ENCODE measurements at regions not wholly inside any gene's neighbourhood (a gene's known extent, or its start where the extent isn't known, plus 50 kb on each side); places are given as distances from the start of the nearest gene placed in this dataset.

DNA sequence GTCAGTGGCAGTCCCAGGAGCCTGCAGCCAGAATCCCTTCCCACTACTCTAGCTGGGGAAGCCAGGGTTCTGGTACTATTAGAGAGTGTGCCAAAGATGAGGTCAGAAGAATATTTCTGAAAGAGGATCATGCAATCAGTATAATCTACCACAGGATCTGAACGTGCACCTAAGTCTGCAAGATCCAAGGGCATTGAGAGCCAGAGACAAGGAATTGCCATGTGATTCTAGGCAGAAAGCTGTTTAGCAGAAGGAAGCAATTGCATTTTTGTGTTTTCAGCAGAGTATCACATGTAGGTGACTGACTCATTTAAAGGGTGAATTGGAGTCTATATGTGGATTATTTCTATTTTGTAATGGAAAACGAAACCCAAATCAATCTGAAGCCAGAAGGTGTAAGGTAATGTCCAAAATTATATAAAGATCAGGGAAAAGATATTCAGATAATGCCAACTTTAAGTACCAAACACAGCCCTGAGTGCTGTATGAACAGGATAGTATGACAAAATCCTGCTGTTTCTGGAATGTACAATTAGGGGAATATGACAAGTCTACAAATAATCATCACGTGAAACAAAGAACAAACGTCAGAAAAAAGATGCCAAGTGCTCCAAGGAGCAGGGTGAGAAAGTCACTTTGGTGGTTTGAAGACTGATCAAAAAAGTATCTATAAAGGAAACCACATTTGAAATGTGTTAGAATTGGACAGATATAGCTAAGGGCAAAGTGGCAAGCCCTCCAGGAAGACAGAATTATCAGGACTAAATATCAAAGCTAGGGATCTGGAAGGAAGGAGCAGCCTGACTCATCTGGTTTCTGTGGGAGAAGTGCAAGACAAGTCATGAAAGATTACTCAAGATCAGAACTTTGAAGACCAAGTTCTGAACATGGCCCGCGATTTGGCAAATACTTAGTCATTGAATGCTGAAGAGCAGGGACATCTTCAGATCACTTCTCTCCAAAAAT is 1036.6 kb downstream of the NTRK3 start:
- no peak for DNase-seq

DNA sequence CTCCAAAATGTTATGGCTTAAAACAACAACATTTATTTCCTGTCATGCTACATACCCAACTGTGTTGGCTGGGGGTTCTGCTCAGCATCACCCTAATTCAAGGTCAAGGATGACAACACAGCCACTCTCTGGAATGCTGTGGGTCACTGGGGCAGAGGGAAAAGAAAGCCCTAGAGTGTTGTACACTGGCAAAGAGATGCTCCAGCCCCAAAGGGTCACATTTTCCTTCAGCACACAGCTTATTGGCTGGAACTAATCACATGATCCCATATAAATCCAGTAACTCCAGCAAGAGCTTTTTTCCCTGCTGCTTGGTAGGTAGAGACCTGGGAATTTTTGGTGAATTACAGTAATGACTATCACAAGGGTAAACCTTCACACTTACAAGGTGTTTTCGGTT is 1041.4 kb downstream of the NTRK3 start:
- no peak for DNase-seq

DNA sequence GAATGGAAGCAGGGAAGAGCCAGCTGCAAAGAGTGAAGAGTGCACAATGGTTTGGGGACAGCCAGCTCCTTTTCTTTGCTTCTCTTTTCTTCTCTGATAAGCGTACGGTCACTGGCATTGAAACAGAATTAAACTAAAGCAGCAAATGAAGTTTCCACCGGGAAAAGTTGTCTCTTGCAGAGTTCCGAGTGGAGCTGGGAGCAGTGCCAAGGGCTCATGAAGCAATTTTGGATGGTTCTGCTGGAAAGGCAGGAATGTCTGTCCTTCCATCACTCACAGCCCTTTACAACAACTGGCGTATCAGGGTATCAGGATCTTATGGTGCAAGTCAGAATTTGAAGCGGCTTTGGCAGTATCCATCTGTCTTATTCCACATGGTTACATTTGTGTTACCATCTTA is 1042.9 kb downstream of the NTRK3 start:
- DNase-seq, result no peak

- no peak for DNase-seq
Observed at GRCh38 chr15:87212041-87212440, 1044.5 kb downstream of the NTRK3 start.

GRCh38 chr15:87211547-87211946 is 1045.0 kb downstream of the NTRK3 start:
- DNase-seq, result no peak

GRCh38 chr15:87209891-87210689 is 1046.4 kb downstream of the NTRK3 start:
- no peak for DNase-seq

- DNase-seq, result no peak
Observed at GRCh38 chr15:87207990-87208580, 1048.5 kb downstream of the NTRK3 start.

- DNase-seq, result no peak
Observed at GRCh38 chr15:87207251-87207650, 1049.3 kb downstream of the NTRK3 start.

- DNase-seq, result no peak
Observed at GRCh38 chr15:87201986-87202385, 1054.6 kb downstream of the NTRK3 start.

DNA sequence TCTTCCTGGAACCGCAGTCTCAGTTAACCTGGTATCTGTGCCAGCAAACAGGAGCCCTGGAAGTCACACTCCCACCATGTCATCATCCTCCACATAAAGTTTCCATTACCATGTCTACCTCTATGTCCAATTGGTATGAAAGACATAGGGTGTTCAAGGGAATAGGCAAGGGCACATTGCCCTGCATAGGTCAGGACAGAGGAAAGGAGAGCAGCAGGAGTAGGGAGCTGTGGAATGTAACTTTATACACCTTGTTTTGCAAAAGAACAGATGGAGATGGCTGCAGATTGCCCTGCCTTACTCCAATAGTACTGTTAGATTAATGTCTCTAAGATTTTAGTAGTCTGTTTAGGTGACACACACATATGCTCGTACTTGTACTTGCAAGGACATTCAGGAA is 1056.4 kb downstream of the NTRK3 start:
- DNase-seq, result no peak

GRCh38 chr15:87197981-87198380 is 1058.6 kb downstream of the NTRK3 start:
- no peak for DNase-seq

GRCh38 chr15:87196498-87196897 is 1060.0 kb downstream of the NTRK3 start:
- no peak for DNase-seq

GRCh38 chr15:87193481-87193880 is 1063.1 kb downstream of the NTRK3 start:
- DNase-seq, result no peak

GRCh38 chr15:87167706-87168105 is 1088.0 kb downstream of the AGBL1 start:
- no peak for DNase-seq

GRCh38 chr15:87167055-87167454 is 1087.4 kb downstream of the AGBL1 start:
- no peak for DNase-seq

DNA sequence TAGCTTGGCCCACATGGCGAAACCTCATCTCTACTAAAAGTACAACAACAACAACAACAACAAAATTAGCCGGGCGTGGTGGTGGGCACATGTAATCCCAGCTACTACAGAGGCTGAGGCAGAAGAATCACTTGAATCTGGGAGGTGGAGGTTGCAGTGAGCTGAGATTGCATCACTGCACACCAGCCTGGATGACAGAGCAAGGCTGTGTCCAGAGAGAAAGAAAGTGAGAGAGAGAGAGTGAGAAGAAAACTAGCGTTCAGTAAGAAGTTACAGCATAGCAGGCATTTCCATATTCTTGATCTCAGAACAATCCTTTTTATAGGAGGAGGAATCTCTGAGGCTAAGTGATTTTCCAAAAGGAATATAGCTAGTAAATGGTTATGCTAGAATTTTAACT is 1076.1 kb downstream of the AGBL1 start:
- no peak for DNase-seq

DNA sequence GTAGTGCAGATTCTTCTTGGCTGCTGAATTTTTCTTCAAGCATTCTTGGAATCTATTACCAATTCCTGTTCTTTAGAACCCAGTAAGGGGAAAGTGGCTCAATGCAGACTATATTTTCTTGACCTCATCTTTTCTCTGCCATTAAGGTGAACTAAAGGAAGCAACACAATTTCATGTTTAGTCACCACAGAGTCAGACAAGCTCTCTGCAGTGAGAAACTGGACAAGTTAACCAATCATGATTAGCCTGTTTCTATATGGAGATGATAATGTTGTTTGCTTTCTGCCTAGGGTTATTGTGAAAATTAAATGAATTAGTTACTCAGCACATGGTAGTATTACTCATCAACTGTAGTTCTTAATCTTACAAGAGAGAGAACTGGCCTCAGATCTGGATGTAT is 1075.1 kb downstream of the AGBL1 start:
- no peak for DNase-seq

GRCh38 chr15:87151202-87151748 is 1071.6 kb downstream of the AGBL1 start:
- no peak for DNase-seq

GRCh38 chr15:87145696-87146095 is 1066.0 kb downstream of the AGBL1 start:
- no peak for DNase-seq

- no peak for DNase-seq
Observed at GRCh38 chr15:87144775-87145174, 1065.1 kb downstream of the AGBL1 start.

- no peak for DNase-seq
Observed at GRCh38 chr15:87142096-87142495, 1062.4 kb downstream of the AGBL1 start.

DNA sequence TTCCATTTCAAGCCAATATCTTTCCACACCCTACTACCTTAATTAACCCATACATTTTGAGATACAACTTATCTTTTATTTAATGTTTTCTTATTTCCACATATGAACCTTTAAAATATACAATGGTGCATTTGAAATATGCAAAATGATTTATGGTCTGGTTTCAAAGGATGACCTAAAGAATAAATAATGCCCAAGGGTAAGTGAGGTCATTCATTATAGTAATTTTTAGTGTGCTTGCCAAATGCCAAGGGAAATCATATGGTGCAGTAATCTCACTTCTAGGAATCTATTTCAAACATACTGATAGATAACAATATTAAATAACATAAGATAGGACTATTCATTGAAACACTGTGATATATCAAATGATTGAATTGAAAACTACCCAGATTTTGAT is 1055.4 kb downstream of the AGBL1 start:
- DNase-seq, result no peak

DNA sequence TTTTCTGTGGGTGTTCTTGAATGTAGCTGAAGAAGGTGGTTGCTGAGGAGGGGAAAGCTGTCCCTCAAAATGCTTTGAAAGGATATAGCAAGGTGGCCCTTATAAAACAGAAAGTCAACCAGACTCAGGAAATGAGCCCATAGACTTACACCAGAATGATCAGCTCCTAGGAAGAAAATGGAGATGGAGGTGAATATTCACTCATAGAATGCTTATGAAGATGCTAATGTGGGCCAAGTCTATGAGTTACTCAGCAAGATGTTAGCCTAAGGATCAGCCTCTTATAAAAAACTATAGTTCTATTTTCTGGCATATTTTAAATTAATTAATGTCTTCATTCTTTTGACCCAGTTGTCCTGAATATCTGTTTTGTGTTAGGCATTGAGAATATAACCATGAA is 1054.0 kb downstream of the AGBL1 start:
- DNase-seq, result no peak
